ENCODE measurements at regions not wholly inside any gene's neighbourhood (a gene's known extent, or its start where the extent isn't known, plus 50 kb on each side); places are given as distances from the start of the nearest gene placed in this dataset.
A peak's percentile ranks its signal among the peaks of the same experiment; 100 is the strongest.
"Not testable (repeated sequence)": the region's sequence is repeated elsewhere in the genome, so short reads cannot be mapped to it uniquely, and the experiment has no call there.

DNA sequence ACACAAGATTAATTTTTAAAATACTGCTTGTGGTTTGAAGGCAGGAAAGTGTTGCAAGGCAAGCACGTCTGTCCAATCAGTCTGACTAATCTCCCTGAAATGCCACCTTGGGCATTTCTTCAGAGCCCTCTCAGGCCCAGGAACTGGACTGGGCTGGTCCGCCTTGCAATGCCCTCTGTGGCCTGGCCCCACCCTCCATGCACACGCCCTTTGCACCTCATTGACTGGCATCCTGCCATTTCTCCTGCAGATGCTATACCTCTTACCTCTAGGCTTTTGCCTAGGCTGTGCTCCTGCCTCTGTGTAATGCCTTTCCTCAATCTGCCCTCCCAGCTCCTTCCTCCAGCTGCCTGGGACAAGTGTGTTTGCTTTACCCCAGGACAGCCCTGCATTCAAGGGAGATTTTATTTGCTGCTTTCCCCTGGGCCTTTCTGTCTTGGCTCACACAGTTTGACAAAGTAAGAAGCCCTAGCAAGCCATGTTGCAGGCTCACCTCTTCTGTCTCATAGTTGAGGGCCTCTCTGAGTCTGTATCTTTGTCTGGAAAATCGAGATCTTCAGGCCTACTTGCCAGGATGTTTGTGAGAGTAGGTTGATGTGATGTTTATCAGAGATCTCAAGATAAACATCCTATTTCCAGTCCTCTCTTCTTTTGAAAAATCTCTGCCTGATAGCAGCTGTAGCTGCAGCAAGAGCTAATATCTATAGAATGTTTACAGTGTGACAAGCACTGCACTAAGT lies 149.2 kb upstream of the JUN start:
- peak; percentile 37 for DNase-seq (ENCODE audit: low spot score)

DNA sequence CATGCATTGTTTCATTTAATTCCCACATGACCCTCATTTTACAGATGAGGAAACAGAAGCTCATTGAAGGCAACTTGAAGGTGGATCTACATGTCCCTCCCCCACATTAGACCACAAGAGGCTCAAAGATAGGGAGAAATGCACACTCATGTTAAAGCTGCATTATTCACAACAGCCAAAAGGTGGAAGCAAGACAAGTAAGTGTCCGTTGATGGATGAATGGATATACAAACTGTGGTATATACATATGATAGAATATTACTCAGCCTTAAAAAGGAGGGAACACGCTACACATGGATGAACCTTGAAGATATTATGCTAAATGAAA lies 149.7 kb upstream of the JUN start:
- no peak for DNase-seq (ENCODE audit: low spot score)

DNA sequence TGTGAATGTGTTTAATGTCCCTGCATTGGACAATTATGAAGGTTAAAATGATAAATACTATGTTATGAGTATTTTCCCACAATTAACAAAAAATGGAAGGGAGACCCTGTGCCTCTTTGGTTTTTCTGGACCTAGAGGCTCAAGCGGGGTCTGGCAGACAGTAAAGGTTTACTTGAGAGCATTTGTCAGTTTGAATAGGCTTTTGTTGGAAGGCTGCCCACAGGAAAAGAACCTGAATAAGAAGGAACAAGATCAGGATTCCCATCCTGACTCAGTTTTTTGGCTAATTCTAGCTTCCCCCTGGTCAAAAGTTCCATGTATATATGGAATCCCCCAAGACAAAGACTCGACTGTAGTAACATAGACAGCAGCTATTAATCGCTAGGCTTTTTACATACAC lies 150.9 kb upstream of the JUN start:
- DNase-seq (ENCODE audit: low spot score): no peak

DNA sequence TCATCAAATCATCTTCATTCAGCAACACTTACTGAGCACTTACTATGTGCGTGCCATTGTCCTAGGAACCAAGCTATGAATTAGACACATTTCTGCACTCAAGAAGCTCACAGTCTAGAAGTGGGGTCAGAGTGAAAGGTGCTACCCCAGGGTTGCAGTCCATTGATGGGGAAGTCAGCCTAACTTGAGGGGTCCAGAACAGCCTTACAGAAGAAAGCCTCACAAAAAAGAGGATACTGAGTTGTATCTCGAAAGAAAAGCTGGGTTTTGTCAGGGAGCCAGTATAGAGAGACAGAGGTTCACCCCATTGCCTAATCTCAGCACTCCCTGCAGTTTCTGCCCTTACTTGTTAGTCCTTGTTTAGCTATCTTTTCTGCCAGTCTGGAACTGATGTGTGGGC lies 153.1 kb upstream of the JUN start:
- DNase-seq (ENCODE audit: low spot score): no peak

DNA sequence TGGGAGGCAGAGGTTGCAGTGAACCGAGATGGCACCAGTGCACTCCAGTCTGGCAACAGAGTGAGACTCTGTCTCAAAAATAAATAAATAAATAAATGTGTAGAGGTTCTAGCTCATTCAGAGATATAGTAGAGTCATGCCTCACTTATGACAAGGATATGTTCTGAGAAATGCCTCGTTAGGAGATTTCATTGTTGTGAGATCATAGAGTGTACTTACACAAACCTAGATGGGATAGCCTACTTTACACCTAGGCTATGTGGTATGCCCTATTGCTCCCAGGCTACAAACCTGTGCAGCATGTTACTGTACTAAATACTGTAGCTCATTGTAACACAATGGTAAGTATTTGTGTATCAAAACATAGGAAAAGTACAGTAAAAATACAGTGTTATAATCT lies 155.3 kb upstream of the JUN start:
- DNase-seq (ENCODE audit: low spot score): no peak

DNA sequence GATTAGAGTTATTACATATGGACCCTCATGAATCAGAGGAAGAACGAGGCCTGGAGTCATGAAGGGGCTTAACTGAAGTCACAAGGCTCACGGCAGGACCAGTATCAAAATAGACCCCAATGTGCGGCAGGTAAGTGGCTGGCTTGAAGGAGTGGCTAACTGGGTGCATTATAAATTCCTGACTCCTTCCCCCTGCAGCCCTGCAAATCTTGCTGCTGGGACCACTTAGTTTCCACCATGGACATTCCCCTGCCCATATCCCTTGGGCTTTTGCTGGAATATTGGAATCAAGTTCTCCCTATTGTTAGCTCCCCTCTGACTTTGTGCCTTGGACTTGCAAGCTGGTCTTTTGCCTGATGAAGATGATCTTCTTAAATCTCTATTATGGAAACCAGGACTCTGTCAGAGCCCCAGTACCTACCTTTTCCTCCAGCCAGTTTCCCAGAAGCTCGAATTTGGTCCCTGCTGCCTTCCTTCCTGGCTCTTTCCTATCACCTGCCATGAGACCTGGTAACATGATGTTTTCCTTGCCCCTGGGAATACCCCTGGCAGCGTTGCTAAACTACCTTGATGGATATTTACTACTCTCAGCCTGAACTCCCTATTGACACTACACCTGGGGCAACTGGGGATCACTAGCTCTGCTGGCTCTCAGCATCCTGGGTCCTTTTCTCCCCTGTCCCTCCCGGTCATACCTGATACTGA lies 156.0 kb upstream of the JUN start:
- DNase-seq (ENCODE audit: low spot score): no peak

DNA sequence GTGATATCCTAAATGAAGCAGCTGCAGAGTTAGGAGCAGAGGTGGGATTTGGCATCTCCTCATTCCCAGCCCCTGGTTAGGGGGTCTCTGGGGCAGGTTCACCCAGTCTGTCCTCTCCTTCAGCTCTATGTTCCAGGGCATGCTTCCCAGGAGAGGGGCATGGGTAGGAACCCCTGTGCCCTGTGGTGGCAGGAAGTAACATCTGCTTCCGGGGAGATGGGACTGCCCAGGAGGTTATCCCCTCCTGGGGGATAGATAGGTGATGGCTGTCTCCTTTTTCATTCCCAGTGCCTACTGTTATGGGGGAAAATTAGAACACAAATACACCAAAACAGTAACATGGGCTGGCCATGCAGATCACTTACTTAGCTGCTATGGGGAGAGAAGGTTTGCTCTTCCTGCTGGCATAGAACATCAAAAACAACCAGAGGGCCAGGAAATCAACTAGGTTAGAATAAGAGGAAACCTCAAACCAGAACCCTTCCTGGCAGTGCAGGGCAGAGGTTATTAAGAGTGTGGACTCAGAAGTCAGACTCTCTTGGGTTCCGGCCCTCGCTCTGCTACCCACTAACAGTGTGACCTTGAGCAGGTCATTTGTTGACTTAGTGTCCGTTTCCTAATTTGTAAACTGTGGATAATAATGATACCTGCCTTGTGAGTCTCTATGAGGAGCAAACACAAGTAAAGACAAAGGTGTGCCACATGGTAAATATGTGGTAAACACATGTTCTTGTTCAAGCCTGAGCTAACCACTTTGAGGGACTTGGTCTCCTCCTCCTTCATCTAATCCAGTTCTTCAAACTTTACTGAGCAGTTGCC lies 157.8 kb upstream of the JUN start:
- DNase-seq (ENCODE audit: low spot score): no peak

DNA sequence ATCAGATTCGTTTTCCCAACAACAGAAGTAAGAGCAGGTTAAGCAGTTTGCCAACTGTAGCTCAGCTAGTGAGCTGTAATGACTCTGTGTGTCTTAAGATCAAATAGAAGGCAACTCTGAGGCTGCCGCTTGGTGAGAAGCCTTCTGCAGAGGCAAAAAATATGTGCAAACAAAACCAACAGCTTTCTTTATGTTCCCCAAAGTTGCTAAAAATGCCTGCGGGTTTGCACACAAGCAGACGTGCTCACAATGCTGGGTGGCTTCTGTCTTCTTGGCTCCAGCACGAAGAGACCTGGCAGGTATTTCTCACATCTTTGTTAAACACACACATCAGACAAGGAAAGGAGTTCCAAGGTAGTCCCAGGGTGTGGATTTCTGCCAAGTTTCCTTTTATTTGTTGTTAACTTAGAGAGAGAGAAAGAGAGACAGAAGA lies 158.9 kb upstream of the JUN start:
- peak; percentile 46 for DNase-seq (ENCODE audit: low spot score)

DNA sequence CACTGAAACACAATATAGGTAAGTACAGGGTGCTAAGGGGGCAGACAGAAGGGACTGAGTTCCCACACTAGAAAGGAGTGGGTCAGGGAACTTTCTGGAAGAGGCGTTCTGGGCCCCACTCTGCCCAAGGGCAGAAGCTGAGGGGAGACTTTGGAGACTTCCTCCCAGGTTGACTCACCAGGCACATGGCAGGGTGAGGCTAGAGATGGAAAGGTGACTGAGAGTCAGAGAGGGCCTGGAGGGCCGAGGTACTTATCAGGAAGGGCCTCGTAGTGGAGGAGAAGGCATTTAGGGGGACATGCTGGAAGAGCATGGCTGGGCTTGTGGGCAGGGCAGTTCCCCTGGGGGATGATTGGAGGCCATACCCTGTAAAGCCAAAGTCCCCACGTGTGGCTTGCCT lies 159.9 kb upstream of the JUN start:
- DNase-seq (ENCODE audit: low spot score): no peak

DNA sequence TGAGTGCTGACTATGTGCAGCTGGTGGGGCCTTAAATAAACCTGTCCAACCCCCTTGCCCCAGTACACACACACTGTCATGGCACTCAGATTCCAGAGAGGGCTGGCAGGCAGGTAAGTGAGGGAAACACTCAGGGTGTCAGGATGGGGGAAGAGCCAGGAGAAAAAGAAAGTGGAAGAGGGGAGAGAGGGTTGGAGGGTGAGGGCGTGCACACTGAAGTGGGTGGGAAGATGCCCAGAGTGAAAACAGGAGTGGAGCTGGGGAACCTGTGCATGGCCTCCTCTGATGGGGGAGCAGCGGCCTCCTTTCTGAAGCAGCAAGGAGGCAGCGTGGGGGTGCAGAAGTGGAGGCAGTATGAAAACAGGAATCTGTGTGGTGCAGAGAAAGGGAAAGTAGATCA lies 160.6 kb upstream of the JUN start:
- DNase-seq (ENCODE audit: low spot score): no peak

DNA sequence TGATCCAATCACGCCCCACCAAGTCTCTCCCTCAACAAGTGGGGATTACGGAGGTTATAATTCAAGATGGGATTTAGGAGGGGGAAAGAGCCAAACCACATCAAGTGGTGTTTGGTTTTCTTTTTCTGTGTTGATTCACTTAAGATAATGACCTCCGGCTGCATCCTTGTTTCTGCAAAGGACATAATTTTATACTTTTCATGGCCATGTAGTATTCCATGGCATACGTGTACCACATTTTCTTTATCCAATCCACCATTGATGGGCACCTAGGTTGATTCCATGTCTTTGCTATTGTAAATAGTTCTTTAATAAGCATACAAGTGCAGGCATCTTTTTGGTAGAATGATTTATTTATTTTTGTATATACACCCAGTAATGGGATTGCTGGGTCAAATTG lies 162.5 kb upstream of the JUN start:
- DNase-seq (ENCODE audit: low spot score): no peak

DNA sequence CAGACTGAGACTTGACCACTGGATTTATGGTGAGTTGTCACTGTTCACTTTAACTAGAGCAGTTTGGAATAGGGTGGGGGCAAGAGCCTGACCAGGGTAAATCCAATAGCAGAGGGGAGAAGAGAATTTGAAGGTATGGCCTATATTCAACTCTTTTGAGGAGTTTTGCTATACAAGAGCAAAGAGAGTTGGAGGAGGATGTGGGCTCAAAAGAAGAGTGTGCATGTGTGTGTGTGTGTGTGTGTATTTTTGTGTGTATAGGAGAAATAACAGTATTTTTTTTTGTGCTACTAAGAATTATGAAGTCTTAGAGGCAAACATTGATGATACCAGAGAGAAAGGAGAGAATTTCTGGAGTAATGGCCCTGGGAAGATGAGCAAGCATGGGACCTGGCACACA lies 164.8 kb upstream of the JUN start:
- no peak for DNase-seq (ENCODE audit: low spot score)

DNA sequence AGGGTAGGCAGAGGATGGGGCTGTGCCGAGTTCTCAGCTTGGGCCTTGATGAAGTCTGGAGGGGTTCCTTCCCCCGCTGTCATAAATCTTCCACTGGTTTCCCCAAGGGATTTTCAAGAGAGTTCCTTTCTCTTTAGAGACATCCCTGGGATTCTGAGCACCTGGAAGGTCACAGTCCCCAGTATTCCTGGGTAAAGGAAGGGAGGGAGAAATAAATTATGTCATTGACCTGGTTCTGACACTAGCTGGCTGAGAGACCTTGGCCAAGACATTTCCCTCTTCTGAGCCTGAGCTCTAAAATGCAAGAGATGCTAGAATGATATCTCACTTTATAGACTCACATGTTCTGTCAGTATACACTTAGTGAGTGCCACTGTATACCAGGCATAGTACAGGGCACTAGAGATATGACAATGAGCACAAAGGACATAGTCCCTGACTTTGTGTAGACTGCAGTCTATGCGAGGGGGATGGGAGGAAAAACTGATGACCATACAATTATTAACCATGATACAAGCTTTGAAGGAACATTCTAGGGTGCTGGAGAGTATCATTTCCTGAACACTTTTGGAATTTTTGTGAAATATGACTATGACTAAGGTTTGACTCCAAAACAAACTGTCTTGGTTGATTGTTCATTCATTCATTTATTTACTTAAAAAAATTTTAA lies 165.8 kb upstream of the JUN start:
- no peak for DNase-seq (ENCODE audit: low spot score)

DNA sequence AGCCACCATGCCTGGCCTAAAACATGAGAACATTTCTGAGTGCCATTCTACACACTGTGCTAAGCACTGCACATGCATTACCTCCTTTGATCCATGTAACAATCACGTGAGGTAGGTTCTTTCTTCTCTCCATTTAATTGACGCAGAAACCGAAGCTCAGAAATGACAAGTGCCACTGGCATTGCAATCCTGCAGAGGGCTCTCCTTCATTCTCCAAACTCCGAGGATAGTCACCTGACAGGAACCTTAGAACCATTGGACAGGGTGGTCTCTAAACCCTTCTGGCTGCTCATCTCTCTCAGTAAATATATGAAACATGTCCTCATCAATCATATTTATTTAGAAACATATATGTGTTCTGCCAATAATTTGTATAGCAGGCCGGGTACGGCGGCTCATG lies 167.1 kb upstream of the JUN start:
- no peak for DNase-seq (ENCODE audit: low spot score)

DNA sequence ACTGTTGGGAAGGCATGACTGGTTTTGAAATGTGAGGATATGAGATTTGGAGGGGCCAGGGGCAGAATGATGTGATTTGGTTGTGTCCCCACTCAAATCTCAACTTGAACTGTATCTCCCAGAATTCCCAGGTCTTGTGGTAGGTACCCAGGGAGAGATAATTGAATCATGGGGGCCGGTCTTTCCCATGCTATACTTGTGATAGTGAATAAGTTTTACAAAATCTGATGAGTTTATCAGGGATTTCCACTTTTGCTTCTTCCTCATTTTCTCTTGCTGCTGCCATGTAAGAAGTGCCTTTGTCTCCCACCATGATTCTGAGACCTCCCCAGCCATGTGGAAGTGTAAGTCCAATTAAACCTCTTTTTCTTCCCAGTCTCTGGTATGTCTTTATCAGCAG lies 170.1 kb upstream of the JUN start:
- DNase-seq (ENCODE audit: low spot score): not testable (repeated sequence)

DNA sequence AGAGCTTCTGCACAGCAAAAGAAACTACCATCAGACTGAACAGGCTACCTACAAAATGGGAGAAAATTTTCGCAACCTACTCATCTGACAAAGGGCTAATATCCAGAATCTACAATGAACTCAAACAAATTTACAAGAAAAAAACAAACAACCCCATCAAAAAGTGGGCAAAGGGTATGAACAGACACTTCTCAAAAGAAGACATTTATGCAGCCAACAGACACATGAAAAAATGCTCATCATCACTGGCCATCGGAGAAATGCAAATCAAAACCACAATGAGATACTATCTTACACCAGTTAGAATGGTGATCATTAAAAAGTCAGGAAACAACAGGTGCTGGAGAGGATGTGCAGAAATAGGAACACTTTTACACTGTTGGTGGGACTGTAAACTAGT lies 179.4 kb upstream of the JUN start:
- not testable (repeated sequence) for DNase-seq (ENCODE audit: low spot score)

DNA sequence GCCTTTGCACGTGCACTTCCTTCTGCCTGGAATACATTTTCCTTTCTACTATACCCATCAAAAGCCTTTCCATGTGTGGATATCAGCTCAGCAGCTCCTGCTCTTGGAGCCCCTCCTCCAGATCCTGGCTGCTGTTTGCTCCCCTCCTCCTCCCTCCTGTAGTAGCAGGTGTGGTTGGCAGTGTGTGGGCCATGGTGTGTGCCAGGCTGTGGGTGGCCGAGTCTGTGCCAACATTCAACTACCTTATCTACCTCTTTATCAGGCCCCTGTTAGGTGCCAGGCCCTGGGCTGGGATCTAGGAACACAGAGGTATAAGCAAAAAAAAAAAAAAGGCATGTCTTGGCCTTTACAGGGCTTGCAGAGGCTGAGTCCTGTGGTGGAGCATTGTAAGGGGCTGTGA lies 180.6 kb upstream of the JUN start:
- DNase-seq (ENCODE audit: low spot score): no peak

DNA sequence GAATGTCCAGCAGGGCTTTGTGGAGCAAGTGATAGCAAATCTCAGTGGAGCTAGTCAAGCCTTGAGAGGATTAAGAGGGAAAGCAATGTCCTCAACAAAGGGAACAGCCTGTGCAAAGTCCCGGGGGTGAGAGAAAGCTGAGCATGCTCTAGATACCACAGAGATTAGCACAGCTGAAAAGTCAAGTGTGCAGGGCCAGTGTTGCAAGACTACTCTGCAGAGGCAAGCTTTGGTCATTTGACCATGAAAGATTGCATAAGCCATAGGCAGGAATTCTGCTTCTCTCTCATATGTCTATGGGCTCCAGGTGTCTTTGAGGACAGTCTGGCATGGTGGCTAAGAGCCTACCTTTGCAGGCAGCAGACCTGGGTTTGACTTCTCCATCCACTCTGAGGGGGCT lies 181.0 kb upstream of the JUN start:
- DNase-seq (ENCODE audit: low spot score): no peak

DNA sequence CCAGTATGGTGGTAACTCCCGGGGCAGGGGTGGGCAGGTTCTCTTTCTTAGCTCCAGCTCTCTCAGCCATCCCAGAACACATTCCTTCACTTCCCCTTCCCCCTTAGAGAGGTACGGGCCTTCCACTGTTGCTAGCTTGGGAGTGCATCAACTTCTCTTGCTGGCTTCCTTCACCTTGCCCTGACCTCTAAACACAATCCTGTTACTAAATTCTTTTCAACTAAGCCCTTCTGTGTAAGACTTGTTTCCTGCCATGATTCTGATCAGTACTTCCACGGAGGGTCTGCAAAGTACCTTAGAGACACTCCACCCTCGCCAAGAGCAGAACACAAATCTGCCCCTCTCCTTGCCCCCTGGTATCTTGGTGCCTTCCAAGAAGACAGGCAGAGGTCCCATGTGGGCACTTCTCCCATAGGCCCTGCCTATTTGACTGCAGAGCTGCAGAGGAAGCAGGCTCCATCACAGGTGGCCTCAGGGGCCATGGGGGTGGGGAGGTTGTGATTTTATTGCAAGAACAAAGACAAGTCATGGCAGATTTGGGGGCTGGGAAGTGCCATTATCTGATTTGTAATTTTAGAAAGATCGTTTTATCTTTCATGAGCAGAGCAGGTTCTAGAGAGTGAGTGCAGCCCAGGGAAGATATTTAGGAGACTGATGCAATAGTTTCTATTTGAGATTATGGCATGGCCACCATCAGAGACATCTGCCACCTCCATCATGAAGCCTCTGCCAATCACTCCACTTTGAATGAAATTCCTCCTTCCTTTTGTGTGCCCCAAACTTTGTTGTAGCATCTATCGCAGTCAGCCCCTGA lies 182.5 kb upstream of the JUN start:
- DNase-seq (ENCODE audit: low spot score): no peak

DNA sequence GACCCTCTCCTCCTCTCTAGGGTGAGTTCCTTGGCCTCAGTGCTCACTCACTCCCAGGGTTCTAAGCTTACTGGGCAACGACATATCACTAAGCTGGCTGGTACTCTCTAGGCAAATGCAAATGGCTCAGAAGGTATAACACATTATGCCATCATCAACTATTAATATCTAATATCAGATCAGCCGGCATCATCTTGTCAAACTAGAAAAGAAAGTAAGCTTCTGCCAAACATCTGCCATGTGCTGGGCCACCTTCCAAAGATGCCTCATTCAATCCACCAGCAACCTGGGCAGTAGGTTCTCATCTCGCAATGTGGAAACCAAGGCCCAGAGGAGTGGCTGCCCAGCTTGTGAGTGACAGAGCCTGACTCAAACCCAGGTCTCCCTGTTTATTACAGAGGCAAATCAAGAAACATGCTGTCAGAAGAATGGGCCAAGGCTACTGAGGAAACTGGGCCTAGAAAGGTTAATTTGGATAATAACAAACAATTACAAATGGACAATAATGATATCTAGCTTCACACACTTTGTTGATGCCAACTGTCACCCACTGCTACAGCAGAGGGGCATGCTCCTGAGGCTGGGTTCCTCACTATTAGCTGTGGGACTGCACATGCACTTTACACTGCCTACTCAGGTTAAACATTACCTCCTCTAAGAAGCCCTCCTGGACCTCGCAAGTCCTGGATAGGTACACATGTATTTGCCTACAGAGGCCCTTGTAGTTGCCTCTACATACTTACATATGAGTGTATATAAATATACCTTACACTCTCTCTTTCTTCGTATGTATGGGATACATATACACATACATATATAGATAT lies 183.3 kb upstream of the JUN start:
- DNase-seq (ENCODE audit: low spot score): no peak

All from umbilical cord (tissue), 1 donor.